Stimulated activated naive CD8-positive, alpha-beta T cell treated with anti-CD3 and anti-CD28 coated beads, Interleukin-15, amount 100 ng/mL, for 72 hours (primary cell): ENCODE measurements at regions not wholly inside any gene's neighbourhood (a gene's known extent, or its start where the extent isn't known, plus 50 kb on each side); places are given as distances from the start of the nearest gene placed in this dataset.
A peak's percentile ranks its signal among the peaks of the same experiment; 100 is the strongest.
"Not testable (repeated sequence)": the region's sequence is repeated elsewhere in the genome, so short reads cannot be mapped to it uniquely, and the experiment has no call there.

Experiments
- ATAC-seq: fragments of 150-1000 bp; cut with Tn5 transposase; 2 replicates; pipeline ENCODE4 v1.10.0; 2021; ENCODE audit warnings: mild to moderate bottlenecking, moderate library complexity
- DNase-seq, 2 donors: peaks; one replicate each; pipeline ENCODE4 v3.0.0; 2021 to 2022
- H3K27ac Mint-ChIP-seq, 2 donors: one replicate each; pipeline ENCODE4 v1.8.0; 2022; ENCODE audit warnings: mild to moderate bottlenecking in 2 of 2, mixed read lengths in 2 of 2, moderate library complexity in 2 of 2
- H3K27me3 Mint-ChIP-seq: one replicate; pipeline ENCODE4 v1.8.0; 2022; ENCODE audit warnings: mixed read lengths
- H3K4me1 Mint-ChIP-seq: one replicate; pipeline ENCODE4 v1.8.0; 2022; ENCODE audit warnings: mild to moderate bottlenecking, mixed read lengths
- H3K4me3 Mint-ChIP-seq, 2 donors: one replicate each; pipeline ENCODE4 v1.8.0; 2022; ENCODE audit warnings: mild to moderate bottlenecking in 2 of 2, mixed read lengths in 2 of 2, moderate library complexity in 1 of 2
- H3K9me3 Mint-ChIP-seq, 2 donors: one replicate each; pipeline ENCODE4 v1.8.0; 2022; ENCODE audit warnings: mixed read lengths in 2 of 2

- not testable (repeated sequence) for H3K4me3 Mint-ChIP-seq, DNase-seq, ATAC-seq, H3K4me1 Mint-ChIP-seq, H3K27me3 Mint-ChIP-seq, H3K27ac Mint-ChIP-seq
- peaks cover 2 to 27% of the 10 kb centered on the region in 2 donors for H3K9me3 Mint-ChIP-seq
Observed at GRCh38 chr16:9350119-9350799, 258.8 kb downstream of the HAPSTR1 start.

GRCh38 chr16:9351440-9351839 lies 260.0 kb downstream of the HAPSTR1 start:
- DNase-seq = no peak
- Mint-ChIP-seq H3K9me3 (peaks cover 6 to 34% of the 10 kb centered on the region in 2 donors), H3K4me1 (no peaks in the 10 kb centered on the region), H3K27ac (no peak overlapping the region), H3K4me3 (no peak overlapping the region), H3K27me3 (no peaks in the 10 kb centered on the region)
- no peak for ATAC-seq

- Mint-ChIP-seq H3K27ac (no peak overlapping the region), H3K9me3 (peaks cover 8 to 36% of the 10 kb centered on the region in 2 donors), H3K4me1 (no peaks in the 10 kb centered on the region), H3K4me3 (no peak overlapping the region), H3K27me3 (no peaks in the 10 kb centered on the region)
- ATAC-seq (no peak), DNase-seq (no peak)
Observed at GRCh38 chr16:9351841-9352434, 260.5 kb downstream of the HAPSTR1 start.

GRCh38 chr16:9357829-9358228 lies 266.4 kb downstream of the HAPSTR1 start:
- no peak for ATAC-seq
- no peaks in the 10 kb centered on the region for H3K27me3 Mint-ChIP-seq
- H3K4me1 Mint-ChIP-seq = no peaks in the 10 kb centered on the region
- no peak for DNase-seq
- H3K4me3 Mint-ChIP-seq = no peak overlapping the region
- no peak overlapping the region for H3K27ac Mint-ChIP-seq
- H3K9me3 Mint-ChIP-seq = peaks cover 13 to 27% of the 10 kb centered on the region in 2 donors

- DNase-seq = no peak
- no peaks in the 10 kb centered on the region for H3K4me1 Mint-ChIP-seq
- no peak for ATAC-seq
- peaks cover 13 to 26% of the 10 kb centered on the region in 2 donors for H3K9me3 Mint-ChIP-seq
- no peak overlapping the region for H3K4me3 Mint-ChIP-seq
- no peaks in the 10 kb centered on the region for H3K27me3 Mint-ChIP-seq
- no peak overlapping the region for H3K27ac Mint-ChIP-seq
Observed at GRCh38 chr16:9360075-9360474, 268.6 kb downstream of the HAPSTR1 start.

GRCh38 chr16:9362050-9362449 lies 270.6 kb downstream of the HAPSTR1 start:
- no peaks in the 10 kb centered on the region for H3K27me3 Mint-ChIP-seq
- DNase-seq (no peak), ATAC-seq (no peak)
- no peak overlapping the region for H3K27ac Mint-ChIP-seq
- H3K4me1 Mint-ChIP-seq = no peaks in the 10 kb centered on the region
- H3K4me3 Mint-ChIP-seq = no peak overlapping the region
- H3K9me3 Mint-ChIP-seq = peaks cover 4 to 14% of the 10 kb centered on the region in 2 donors

GRCh38 chr16:9362604-9363003 lies 271.2 kb downstream of the HAPSTR1 start:
- Mint-ChIP-seq H3K27me3 (no peaks in the 10 kb centered on the region), H3K4me1 (no peaks in the 10 kb centered on the region), H3K27ac (no peak overlapping the region), H3K9me3 (peaks cover 0 to 8% of the 10 kb centered on the region in 2 donors), H3K4me3 (no peak overlapping the region)
- ATAC-seq = no peak
- no peak for DNase-seq

GRCh38 chr16:9363520-9363919 lies 272.1 kb downstream of the HAPSTR1 start:
- H3K27me3 Mint-ChIP-seq = no peaks in the 10 kb centered on the region
- H3K9me3 Mint-ChIP-seq = peaks cover 0 to 7% of the 10 kb centered on the region in 2 donors

GRCh38 chr16:9364721-9365369 lies 273.4 kb downstream of the HAPSTR1 start:
- H3K4me1 Mint-ChIP-seq = no peaks in the 10 kb centered on the region
- no peak for DNase-seq
- no peak overlapping the region for H3K27ac Mint-ChIP-seq
- H3K9me3 Mint-ChIP-seq = no peaks in the 10 kb centered on the region
- H3K4me3 Mint-ChIP-seq = no peak overlapping the region
- no peak for ATAC-seq
- H3K27me3 Mint-ChIP-seq = no peaks in the 10 kb centered on the region

More at GRCh38 chr16:9363520-9363919, 272.1 kb downstream of the HAPSTR1 start:
- DNase-seq = no peak
- no peak for ATAC-seq
- no peak overlapping the region for H3K4me3 Mint-ChIP-seq
- H3K4me1 Mint-ChIP-seq = no peaks in the 10 kb centered on the region
- no peak overlapping the region for H3K27ac Mint-ChIP-seq

GRCh38 chr16:9365370-9365728 lies 273.9 kb downstream of the HAPSTR1 start:
- no peaks in the 10 kb centered on the region for H3K9me3 Mint-ChIP-seq

GRCh38 chr16:9366048-9366969 lies 274.9 kb downstream of the HAPSTR1 start:
- Mint-ChIP-seq H3K4me3 (no peak overlapping the region), H3K9me3 (no peaks in the 10 kb centered on the region), H3K27me3 (no peaks in the 10 kb centered on the region), H3K4me1 (no peaks in the 10 kb centered on the region), H3K27ac (peak overlapping the region in 1 of 2 donors; percentile 2)
- no peak for DNase-seq
- no peak for ATAC-seq

More at GRCh38 chr16:9365370-9365728, 273.9 kb downstream of the HAPSTR1 start:
- DNase-seq (no peak), ATAC-seq (no peak)
- H3K27me3 Mint-ChIP-seq = no peaks in the 10 kb centered on the region
- no peak overlapping the region for H3K27ac Mint-ChIP-seq
- no peaks in the 10 kb centered on the region for H3K4me1 Mint-ChIP-seq
- no peak overlapping the region for H3K4me3 Mint-ChIP-seq

GRCh38 chr16:9370061-9370491 lies 278.6 kb downstream of the HAPSTR1 start:
- Mint-ChIP-seq H3K4me1 (no peaks in the 10 kb centered on the region), H3K9me3 (no peaks in the 10 kb centered on the region), H3K4me3 (no peak overlapping the region), H3K27ac (no peak overlapping the region), H3K27me3 (no peaks in the 10 kb centered on the region)
- DNase-seq (no peak), ATAC-seq (no peak)

- H3K4me3 Mint-ChIP-seq = no peak overlapping the region
- H3K9me3 Mint-ChIP-seq = no peaks in the 10 kb centered on the region
- no peaks in the 10 kb centered on the region for H3K27me3 Mint-ChIP-seq
- no peaks in the 10 kb centered on the region for H3K4me1 Mint-ChIP-seq
- no peak for ATAC-seq
- no peak for DNase-seq
- H3K27ac Mint-ChIP-seq = no peak overlapping the region
Observed at GRCh38 chr16:9371713-9372448, 280.4 kb downstream of the HAPSTR1 start.

- Mint-ChIP-seq H3K27me3 (no peaks in the 10 kb centered on the region), H3K27ac (no peak overlapping the region), H3K4me1 (no peaks in the 10 kb centered on the region), H3K4me3 (no peak overlapping the region), H3K9me3 (no peaks in the 10 kb centered on the region)
- no peak for ATAC-seq
- DNase-seq = no peak
Observed at GRCh38 chr16:9372934-9373890, 281.8 kb downstream of the HAPSTR1 start.
